ENCODE measurements at regions not wholly inside any gene's neighbourhood (a gene's known extent, or its start where the extent isn't known, plus 50 kb on each side); places are given as distances from the start of the nearest gene placed in this dataset.
A peak's percentile ranks its signal among the peaks of the same experiment; 100 is the strongest.

DNA sequence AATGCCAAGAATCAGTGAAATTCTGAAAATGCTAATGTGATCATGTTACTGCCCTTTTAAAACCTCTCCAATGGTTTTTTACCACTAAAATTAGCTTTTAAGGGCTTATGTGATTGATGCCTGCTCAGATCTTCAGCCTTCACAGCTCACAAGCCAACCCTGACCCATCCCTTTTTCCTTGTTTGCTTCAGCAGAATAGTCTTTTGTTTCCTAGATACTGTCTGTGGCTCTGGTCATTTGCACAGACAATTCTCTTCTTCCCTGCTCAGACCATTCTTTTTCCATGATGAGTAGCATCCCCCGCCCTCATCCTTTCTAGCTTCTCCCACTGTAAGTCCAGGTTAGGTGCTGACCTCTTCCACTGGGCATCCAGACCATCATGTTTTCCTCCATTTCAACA is 164.9 kb upstream of the NT5C1B start:
- no peak for DNase-seq

DNA sequence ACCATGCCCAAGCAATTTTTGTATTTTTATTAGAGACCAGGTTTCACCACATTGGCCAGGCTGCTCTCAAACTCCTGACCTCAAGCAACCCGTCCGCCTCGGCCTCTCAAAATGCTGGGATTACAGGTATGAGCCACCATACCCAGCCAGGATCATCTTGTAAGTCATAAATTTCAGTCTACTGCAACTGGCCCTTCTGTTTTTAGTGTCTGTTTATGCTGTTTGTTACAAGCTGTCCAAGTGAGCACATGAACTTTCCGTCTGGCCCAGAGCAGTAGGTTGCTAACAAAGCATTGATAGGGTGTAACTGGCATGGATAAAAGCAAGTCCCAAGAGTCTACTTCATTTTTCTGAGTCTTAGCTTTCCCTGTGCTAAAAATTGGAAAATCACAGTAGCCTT is 164.4 kb upstream of the NT5C1B start:
- no peak for DNase-seq

DNA sequence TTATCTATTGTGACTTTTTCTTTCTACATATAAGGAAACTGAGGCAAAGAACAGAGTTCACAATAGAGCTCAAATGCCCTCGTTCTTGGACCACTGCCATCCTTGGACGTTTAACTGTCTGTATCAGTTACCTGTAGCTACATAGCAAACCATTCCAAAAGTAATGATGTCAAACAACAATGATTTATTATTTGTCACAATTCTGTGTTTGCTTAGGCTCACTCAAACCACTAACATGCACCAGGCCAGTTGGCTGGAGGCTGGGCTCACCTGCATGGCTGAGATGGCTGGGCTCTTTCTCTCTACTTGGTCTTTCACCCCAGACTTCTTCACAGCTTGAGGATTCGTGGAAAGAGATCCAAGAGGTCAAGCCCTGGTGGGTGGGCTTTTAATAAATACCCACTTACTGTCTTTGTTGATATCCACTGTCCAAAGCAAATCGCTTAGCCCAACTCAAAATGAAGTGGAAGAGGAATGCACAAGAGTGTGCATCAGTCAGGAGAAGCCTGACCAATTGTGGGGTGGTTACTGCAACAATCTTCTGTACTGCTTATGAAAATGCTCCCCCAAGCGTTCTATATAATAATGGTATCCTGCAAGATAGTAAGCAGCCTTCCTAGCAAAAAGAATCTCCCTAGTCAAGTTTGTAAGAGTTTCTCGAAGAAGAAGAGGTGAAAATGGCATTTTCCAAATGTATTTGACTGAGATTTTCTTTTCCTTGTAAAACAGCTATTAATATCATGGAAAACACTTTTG is 163.5 kb upstream of the NT5C1B start:
- no peak for DNase-seq

DNA sequence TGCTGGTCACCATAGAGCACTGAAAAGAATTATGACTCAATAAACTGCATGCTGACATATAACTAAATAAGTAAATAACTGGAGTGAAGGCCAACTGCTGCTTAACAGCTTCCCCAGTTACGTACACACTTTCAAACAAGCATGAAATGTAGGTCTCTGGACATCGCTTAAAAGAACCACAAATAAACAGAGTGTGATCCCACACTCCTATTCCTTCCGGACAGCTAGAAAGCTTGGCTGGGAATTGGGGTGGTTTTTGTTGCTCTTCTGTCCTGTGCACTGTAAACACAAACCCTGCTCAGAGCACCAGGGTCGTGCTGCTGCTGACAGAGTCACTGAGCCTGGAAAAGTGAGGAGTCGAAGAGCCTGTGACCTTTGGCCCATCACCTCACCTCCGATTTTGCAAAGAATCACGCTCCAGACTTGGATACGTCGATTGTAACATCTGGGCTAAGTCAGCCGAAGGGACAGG is 162.7 kb upstream of the NT5C1B start:
- no peak for DNase-seq

DNA sequence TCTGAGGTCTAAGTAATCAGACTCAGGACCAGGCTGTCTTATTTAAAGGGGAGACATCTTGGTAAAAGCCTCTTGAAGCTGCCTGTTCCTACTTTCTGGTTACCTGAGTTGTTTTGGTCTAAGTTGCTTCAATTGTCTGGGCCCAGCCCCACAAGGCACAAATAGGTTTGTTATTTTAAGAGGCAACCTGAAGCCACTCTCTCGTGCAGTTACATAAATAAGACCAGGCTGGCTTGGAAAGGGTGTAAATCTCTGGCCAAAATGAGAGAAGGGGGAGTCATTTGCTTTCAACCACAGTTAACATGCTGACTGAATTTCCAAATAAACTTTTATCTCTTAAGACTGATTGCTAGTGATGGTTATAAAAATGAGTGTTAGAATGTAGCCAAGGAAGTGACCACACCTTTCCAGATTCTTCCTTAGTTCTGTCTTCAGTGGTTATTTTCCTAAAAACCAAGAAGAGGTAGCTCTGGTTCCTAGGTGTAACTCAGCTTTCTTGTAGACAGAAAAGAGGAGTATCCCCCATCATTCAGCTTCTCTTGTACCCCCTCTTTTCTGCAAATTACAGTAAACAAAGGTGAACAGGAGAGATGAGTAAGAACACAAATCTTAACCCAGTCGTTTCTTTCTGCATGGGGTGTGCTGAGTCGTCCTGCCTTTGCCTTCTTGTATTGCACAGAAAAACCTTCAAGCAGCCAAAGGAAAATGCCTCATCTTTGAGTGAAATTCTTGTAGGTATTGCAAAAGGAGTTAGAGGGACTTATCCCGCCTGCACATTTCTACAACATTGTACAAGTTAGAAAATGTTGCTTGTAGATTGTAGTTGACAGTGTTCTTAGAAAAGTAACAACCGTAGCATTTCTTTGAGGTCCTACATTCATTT is 161.5 kb upstream of the NT5C1B start:
- DNase-seq = no peak

DNA sequence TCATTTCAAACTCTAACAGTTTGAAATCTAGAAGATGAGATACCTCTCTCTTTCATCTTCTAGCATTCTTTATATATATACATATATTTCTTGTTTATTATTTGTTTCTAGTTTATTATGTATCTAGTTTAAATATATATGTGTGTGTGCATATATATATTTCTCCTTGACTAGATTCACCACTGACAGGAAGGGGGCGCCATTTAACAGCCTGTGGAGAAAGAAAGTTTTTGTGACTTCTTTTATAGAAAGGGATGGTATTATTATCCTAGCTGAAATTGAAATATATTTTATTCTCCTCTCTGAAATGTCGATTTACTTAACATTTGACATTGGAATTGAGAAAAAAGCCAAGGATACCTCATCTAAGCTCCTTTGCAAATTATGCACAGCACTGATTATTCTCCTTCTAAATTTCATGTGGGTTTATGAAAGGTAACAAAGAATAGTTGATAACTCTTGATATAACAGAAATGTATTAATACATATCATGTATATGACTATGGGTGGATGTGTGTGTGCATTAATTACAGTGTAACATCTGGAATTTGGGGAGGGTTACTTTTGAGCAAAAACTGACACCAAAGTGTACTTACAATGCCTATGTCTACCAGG is 160.7 kb upstream of the NT5C1B start:
- peak; percentile 1 for DNase-seq

DNA sequence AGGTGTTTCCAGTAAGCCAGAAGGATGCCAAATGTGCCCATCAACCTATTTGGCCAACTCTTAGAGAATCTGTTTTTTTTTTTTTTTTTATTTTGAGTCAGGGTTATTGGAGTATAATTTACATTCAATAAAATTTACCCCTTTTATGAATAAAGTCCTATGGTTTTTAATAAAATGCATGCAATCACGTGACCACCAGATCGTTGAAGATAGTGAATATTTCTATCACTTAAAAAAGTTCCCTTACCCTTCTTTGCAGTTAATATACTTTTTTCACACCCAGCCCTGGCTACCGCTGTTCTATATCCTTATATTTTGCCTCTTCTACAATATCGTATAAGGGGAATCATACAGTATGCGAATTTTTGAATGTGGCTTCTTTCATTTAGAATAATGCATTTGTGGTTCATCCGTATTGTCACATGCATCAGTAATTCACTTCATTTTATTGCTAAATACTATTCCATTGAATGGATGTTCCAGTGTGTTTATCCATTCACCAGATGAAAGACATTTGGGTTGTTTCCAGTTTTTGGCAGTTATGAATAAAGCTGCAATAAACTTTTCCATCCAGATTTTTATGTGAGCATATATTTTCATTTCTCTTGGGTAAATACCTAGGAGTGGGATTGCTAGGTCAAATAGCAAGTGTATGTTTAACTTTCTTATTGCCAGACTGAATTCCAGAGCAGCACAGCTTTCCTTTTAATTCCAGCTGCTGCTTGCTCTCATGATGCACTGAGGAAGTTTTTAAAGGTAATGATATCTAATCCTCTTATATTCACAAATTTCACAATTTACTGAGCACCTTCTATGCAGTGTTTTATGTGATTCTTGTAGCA is 156.3 kb upstream of the NT5C1B start:
- no peak for DNase-seq

DNA sequence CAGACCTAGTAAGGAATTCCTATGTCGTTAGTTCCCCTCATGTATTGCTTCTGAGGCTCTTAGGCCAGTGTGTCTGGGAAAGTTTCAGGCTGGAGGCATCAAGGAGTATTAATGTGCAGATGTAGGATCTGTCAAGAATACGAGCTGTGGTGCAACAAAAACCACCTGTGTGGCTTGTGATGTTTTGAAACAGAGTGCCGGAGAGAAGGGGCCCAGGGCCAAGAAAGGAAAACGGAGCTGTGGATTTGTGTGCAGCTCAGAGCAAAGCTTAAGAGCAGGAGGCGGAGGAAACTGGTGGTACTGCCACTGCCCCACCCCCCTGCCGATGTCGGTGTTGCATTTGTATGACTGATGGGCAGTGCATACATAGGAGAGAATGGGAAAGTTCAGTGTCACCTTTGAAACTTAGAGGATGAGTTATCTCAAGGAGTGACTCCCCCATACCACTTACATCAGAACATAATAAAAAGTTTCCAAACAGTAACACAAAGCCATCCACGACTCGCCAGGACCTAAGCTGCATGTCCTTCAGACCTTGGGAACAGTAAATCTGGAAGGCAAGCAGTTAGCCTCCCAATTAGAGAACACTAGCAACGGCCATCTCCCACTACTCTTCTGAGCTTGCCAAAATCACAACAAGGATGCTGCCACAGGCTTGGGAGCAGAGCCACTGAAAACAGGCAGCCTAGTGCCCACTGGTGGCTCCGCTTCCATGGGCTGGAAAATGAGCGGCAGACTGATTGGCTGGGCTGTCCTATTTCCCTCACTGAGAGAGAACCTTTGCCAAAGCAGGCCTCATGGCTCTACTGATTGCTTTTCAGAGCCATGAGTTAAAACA is 152.7 kb upstream of the NT5C1B start:
- no peak for DNase-seq

DNA sequence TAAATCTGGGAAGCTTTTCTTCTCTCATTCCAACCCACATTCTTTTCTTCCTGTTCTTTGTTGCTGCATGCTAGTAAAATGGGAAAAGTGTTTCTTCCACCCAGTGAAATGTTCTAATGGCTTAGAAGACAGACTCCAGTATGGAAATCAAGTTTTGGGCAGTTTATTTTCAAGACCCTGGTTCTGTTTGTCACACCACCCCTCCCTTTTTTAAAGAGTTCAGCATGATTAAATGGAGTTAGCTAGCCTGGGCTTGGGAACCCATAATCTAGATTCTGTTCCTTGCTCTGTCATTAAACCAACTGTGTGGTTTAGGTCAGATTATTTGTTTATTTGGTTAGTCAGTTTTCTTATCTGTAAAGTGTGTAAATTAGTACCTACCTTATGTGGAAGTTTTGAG is 151.8 kb upstream of the NT5C1B start:
- no peak for DNase-seq

DNA sequence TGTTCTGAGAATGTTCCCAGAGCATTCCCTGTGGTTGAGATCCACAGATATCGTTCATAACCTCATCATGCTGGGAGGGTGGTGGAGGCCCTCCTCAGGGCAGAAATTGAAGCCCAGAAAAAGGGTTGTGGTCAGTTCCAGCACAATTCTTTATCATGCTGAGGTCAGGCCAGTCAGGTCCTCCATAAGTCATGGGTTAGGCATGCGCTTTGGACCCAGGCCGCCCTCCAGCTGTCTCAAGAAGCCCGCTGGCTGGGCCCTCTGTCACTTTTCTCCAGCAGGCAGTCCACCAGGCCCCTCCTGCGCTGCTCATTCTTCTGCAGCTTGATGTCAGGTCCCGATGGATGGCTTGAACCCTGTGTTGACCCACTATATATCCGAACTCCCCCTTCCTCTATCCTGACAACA is 151.1 kb upstream of the NT5C1B start:
- no peak for DNase-seq

DNA sequence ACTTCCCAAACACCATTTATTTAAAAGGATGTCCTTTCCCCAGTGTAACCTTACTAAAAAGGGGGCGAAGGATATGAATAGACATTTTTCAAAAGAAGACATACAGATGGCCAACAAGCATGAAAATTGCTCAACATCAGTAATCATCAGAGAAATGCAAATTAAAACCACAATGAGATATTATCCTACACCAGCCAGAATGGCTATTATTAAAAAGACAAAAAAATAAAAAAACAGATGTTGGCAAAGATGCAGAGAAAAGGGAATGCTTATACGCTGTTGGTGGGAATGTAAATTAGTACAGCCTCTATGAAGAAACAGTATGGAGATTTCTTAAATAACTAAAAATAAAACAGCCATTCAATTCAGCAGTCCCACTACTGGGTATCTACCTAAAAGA is 142.3 kb upstream of the NT5C1B start:
- no peak for DNase-seq

DNA sequence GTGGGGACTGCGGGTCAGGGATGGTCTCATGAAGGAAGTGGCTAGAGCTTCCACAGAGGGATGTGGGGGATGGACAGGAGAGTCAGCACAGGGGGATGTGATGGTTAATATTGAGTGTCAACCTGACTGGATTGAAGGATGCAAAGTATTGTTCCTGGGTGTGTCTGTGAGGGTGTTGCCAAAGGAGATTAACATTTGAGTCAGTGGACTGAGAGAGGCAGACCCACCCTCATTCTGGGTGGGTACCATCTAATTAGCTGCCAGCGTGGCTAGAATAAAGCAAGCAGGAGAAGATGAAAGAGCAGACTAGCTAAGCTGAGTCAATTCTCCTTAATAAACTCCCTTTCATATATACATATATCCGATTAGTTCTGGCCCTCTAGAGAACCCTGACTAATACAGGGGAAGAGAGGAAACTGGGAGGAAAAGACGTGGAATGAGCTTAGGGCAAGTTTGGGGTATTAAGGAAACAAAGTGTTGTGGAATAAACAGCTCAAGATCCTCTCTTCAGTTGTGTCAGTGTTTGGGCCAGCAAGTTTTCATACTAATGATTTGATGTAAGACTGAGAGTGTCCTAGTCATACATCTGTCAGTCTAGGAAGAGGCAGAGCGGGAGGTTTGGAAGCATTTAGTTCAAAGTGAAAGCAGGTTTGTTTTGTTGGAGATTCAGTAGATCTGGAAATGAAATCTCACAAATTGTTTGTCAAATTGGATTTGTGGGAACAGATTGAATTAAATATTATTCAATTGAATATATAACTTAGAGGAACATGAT is 135.2 kb upstream of the NT5C1B start:
- no peak for DNase-seq

DNA sequence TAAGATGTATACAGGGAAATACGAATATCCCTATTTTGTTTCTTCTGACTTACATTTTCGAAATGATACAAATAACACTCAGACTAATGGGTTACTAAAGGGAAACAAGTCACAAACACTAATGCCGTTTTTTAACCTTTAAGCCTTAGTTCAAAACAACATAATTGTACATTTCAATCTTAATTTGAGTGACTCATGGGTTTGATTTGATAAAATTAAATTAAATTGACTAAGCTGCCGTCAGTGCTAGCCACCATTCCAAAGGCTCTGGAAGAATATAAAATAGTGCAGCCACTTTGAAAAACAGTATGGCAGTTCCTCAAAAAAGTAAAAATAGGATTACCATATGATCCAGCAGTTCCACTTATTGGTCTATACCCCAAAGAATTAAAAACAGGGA is 133.8 kb upstream of the NT5C1B start:
- no peak for DNase-seq

DNA sequence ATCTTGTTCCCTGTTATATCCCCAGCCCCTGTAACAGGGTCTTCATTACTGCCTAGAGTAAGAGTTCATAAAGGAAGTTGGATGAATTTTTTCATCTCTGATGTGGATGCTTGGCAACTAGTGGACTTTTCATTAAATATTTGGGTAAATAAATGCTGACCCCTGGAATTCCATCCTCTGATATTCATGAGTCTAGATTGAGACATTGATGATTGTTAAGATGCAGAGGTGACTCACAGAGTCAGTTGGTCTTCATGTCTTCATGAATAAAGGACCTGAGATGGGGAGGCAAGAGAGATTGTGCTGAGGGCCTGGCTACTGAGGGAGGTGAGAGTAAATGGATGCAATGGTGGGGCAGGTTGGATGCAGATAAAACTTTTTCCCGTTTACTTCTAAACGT is 132.7 kb upstream of the NT5C1B start:
- DNase-seq = no peak

DNA sequence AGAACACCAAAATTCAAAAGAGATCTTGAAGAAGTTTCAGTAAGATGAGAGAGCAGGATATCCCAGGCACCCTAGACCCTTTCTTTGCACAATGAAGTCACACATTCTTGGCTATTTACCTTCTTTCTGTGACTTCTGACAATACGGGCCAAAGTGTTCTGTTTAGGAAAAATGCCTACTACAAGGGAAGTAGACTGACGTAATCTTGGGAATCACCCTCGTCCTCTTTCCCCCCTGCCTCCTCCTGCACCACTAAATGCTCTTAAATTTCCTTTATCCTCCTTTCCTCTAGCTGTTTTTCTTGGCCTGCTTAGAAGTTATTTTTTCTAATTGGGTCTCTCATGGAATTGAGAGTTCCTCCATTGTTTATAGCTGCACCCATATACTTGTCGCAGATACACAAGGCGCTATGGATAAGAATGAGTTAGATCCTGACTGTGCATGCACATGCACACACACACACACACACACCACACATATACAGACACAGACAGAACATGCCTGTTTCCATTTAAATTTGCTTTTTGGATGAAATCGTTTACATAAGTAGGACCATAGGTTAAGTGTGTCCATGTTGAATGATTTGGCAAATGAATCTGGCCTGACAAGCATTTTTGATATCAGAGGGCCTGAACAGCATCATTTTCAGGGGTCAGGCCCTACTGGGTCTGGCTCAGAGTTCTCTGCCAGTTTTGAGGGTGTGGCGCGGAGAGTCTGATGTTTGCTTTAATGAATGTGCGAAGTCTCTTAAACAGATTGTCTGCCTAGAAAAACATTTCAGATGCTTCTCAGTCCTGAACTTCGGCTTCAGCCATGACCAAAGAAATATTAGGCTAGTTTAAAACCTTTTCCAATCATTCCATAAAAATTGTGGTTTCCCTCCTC is 131.9 kb upstream of the NT5C1B start:
- no peak for DNase-seq

DNA sequence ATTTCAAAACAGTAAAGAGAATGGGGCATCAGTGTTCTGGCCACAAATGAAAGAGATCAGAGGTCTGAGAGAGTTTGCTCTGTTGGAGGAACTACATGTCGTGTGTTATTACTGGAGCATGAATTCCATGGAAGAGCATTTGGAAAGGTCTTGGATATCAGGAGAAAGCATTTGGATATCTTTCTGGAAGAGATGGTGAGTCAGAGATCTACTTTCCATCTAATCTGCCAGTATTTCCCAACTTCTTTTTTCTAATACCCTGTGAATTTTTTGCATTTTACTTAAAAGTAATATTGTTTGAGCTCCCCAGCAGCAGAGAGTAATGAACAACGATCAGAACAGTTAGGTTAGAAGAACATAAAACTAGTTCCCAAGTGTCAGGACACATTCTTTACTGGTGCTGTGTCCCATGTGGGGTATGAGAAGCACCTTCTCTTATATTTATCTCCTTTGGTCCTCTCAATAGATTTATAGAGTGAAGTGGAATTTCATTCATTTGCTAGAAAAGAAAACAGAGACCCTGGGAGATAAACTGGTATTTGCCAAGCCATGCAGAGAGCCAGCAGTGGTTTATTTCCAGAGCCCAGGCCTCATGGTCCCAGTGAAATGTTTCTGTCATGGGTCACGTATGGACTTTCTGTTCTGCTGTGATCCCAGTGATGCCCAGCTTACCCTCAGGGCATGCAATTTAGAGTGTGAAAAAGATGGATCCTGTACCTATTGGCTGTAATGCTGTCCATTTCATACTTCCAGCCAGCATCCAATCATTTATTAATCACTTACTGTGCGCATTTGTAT is 130.8 kb upstream of the NT5C1B start:
- DNase-seq = no peak

DNA sequence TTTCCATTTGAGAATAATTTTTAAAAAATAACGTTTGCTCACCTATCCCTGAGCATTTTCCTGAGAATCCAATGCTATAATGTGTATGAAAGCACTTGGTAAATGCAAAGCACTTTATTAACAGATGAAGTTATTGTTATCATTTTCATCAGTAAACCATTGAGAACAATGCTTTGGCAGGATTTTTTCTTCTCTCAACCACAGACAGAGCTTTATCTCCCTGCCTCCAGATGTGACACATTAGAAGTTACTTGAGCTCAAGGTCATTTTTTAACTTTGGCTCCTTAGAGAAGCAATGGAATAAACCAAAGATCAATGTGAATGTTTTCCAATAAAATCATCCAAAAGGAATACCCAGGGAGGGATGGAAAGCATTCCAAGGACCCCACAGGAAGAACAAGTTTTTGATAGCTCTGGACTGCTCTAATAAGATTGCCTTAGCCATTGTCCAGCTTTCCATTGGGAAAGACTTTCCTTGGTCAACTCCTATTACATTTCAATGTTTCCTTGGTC is 118.9 kb upstream of the NT5C1B start:
- DNase-seq = no peak

DNA sequence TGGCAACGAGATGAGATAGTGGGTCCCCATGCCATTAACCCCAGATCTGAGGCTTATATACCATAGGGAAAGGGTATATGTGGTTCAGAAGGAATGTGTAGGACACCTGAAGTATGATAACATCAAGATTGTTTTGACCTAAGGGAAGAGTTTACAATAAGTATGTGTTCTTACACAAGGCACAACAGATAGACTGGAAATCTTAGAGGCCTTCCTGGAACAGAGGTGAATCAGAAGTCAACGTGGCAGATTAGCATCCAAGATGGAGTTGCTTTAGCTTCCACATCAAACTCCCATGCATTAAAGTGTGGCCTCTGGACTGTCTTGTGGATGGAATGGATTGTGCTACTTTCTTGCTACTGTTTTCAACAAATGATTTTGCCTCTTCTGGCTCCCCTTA is 116.6 kb upstream of the NT5C1B start:
- no peak for DNase-seq

DNA sequence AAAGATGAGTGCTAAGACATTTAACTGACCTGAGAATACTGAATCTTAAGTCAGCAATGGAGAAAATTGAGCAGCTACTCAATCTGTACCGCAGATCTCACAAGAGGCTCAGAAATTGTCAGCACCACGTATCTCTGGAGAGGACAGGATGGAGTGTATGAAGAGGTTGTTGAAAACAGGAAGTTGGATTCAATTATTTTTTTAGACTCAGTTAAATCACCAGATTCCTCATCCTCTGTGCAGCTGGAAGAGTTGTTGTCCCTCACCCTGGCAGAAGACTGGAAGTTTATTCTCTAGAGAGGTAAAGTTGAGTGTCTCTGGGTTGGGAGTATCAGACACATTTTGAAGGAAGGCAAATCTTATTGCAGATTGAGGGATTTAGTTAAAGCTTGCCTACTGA is 114.9 kb upstream of the NT5C1B start:
- DNase-seq = no peak
